Transverse colon (tissue), 3 donors: ENCODE measurements at regions not wholly inside any gene's neighbourhood (a gene's known extent, or its start where the extent isn't known, plus 50 kb on each side); places are given as distances from the start of the nearest gene placed in this dataset.
"Not testable (repeated sequence)": the region's sequence is repeated elsewhere in the genome, so short reads cannot be mapped to it uniquely, and the experiment has no call there.

Experiments
- EP300 ChIP-seq: sonication (generic); formaldehyde crosslinking; IDR thresholded peaks from one replicate; pipeline ENCODE4 v1.6.1; 2017; ENCODE audit warnings: antibody characterized with exemption, low read depth
- POLR2A ChIP-seq: fragments of 450-650 bp; IDR thresholded peaks from one replicate; pipeline ENCODE4 v1.6.1; 2016; ENCODE audit warnings: antibody characterized with exemption, mild to moderate bottlenecking, moderate library complexity
- TF ChIP-seq, protein P1 (sequence below), 5 experiments: fragments of 200-600 bp in 3 of 5; fragments of 450-650 bp in 2 of 5; sonication (generic) in 3 of 5; IDR thresholded peaks; 1 replicate in 2 of 5; 2 replicates in 3 of 5; pipeline ENCODE4 v1.5.1; 2016 to 2017; ENCODE audit warnings: antibody characterized with exemption in 5 of 5, inconsistent platforms in 3 of 5, mild to moderate bottlenecking in 2 of 5, moderate library complexity in 1 of 5

DNA sequence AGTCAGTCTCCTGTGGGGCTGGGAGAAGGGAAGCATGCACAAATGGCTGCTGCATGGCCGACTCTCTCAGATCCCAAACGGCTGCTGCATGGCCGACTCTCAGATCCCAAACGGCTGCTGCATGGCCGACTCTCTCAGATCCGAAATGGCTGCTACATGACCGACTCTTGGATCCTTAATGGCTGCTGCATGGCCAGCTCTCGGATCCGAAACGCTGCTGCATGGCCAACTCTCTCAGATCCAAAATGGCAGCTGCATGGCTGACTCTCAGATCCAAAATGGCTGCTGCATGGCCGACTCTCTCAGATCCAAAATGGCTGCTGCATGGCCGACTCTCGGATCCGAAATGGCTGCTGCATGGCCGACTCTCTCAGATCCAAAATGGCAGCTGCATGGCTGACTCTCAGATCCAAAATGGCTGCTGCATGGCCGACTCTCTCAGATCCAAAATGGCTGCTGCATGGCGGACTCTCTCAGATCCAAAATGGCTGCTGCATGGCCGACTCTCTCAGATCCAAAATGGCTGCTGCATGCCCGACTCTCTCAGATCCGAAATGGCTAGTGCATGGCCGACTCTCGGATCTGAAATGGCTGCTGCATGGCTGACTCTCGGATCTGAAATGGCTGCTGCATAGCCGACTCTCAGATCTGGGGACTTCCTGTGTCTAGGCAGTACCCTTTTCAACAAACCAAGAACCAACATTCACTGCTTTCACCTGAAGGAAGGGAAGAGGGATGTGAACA is 284.8 kb upstream of the SMIM21 start:
- not testable (repeated sequence) for TF ChIP-seq POLR2A, EP300
- TF ChIP-seq, protein P1, sequence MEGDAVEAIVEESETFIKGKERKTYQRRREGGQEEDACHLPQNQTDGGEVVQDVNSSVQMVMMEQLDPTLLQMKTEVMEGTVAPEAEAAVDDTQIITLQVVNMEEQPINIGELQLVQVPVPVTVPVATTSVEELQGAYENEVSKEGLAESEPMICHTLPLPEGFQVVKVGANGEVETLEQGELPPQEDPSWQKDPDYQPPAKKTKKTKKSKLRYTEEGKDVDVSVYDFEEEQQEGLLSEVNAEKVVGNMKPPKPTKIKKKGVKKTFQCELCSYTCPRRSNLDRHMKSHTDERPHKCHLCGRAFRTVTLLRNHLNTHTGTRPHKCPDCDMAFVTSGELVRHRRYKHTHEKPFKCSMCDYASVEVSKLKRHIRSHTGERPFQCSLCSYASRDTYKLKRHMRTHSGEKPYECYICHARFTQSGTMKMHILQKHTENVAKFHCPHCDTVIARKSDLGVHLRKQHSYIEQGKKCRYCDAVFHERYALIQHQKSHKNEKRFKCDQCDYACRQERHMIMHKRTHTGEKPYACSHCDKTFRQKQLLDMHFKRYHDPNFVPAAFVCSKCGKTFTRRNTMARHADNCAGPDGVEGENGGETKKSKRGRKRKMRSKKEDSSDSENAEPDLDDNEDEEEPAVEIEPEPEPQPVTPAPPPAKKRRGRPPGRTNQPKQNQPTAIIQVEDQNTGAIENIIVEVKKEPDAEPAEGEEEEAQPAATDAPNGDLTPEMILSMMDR (IDR thresholded peaks at IDR 0.05) = not testable (repeated sequence)
